Subcutaneous abdominal adipose tissue (tissue), 5 donors: ENCODE measurements at regions not wholly inside any gene's neighbourhood (a gene's known extent, or its start where the extent isn't known, plus 50 kb on each side); places are given as distances from the start of the nearest gene placed in this dataset.

Experiments
- H3K27ac ChIP-seq: one replicate; pipeline ENCODE4 v1.7.0; 2013; ENCODE audit warnings: low read depth, mild to moderate bottlenecking, inconsistent platforms, low read length, moderate library complexity
- H3K27me3 ChIP-seq, 5 donors: one replicate each; pipeline ENCODE4 v1.7.0; 2013; ENCODE audit warnings: low read length in 5 of 5, inconsistent platforms in 1 of 5; ENCODE audit not compliant: control insufficient read depth in 5 of 5, insufficient read depth in 4 of 5
- H3K36me3 ChIP-seq, 5 donors: one replicate each; pipeline ENCODE4 v1.7.0; 2013; ENCODE audit warnings: low read length in 5 of 5; ENCODE audit not compliant: control insufficient read depth in 5 of 5, insufficient read depth in 5 of 5
- H3K4me1 ChIP-seq, 5 donors: one replicate each; pipeline ENCODE4 v1.7.0; 2013; ENCODE audit warnings: low read length in 5 of 5, mild to moderate bottlenecking in 3 of 5, moderate library complexity in 1 of 5; ENCODE audit not compliant: control insufficient read depth in 5 of 5, insufficient read depth in 5 of 5
- H3K4me3 ChIP-seq, 5 donors: one replicate each; pipeline ENCODE4 v1.7.0; 2013; ENCODE audit warnings: low read length in 5 of 5, low read depth in 1 of 5
- H3K9ac ChIP-seq, 5 donors: one replicate each; pipeline ENCODE4 v1.7.0; 2013; ENCODE audit warnings: low read length in 5 of 5, mild to moderate bottlenecking in 4 of 5, moderate library complexity in 3 of 5
- H3K9me3 ChIP-seq, 5 donors: one replicate each; pipeline ENCODE4 v1.7.0; 2013; ENCODE audit warnings: low read length in 5 of 5; ENCODE audit not compliant: control insufficient read depth in 5 of 5
- donor health status: healthy.
- donor health status: healthy.
- donor health status: healthy.
- donor health status: healthy.
- donor health status: healthy.

DNA sequence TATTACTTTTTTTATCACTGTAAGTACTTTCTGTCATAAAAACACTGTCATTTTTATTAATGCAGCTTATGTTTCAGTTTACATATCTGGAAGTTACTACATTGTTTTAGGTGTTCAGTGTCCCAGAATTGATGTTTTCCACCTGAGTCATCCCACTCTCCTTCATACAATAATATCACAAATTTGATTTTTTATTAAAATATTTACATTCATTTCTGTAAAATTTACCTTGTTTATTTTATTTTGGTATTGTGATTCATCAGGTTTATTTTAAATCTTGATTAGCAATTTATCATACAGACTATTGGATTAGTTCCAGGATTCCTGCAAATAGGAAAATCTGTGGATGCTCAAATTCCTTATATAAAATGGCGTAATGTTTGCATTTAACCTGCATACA, 1662.9 kb downstream of the SUCLG1 start:
- Histone ChIP-seq H3K9me3 (no peaks in the 10 kb centered on the region), H3K36me3 (no peaks in the 10 kb centered on the region), H3K9ac (no peak overlapping the region), H3K4me1 (no peaks in the 10 kb centered on the region), H3K4me3 (no peak overlapping the region), H3K27me3 (no peaks in the 10 kb centered on the region), H3K27ac (no peak overlapping the region)

DNA sequence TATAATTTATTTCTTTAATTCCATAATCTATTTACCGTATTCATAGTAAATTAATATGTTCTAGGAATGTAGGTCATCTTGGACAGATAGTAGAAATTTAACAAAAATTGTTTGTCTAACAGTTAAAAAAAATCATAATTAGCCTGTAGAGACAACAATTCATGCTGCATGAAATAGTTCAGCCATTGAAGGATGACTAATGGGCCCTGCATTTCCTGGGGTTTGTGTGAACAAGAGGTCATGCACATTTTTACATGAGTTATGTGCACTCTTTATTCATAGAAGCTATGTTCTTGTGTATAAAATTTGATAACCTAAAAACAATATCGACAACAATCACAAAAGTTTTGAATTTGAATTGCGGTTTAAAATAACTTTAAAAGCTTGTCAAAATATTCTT, 1663.6 kb downstream of the SUCLG1 start:
- no peak overlapping the region for H3K9ac ChIP-seq
- no peaks in the 10 kb centered on the region for H3K36me3 ChIP-seq
- no peak overlapping the region for H3K4me3 ChIP-seq
- peaks cover 0 to 2% (median 0%) of the 10 kb centered on the region in 5 donors for H3K4me1 ChIP-seq
- H3K27me3 ChIP-seq: no peaks in the 10 kb centered on the region
- no peaks in the 10 kb centered on the region for H3K9me3 ChIP-seq
- no peak overlapping the region for H3K27ac ChIP-seq

DNA sequence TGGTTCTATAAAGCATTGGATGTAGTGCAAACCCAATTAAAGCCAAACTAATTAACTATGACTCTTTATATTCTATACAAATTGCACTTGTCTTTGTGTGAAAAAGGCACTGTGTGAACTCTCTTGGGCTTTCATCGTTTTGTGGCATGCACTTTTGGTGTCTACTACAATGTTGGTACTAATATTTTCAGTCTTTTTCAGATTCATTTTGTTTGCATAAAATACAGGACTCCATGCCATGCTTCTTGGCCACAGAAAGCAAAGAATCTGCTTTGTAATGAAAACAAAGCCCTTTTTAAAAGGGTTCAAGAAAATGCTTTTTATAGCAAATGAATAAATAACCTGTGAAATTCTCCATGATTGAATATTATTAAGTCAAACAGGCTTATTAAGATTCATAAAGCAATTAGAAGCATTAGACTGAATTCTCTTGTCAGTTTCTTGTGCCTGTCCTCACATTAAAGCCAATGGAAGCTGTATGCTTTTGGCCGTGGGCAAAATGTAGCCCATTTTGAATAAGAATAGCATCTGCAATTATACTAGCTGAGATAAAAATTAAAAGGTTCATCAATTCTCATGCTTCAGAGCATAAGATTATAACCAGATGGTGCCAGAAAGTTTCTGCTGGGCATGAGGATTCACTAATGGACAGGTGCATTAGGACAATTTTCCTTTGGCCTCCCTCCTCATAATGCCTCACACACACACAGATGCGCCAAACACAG, 1665.2 kb downstream of the SUCLG1 start:
- H3K4me3 ChIP-seq: no peak overlapping the region
- no peaks in the 10 kb centered on the region for H3K27me3 ChIP-seq
- H3K4me1 ChIP-seq: peaks cover 0 to 5% (median 0%) of the 10 kb centered on the region in 5 donors
- no peak overlapping the region for H3K9ac ChIP-seq
- no peak overlapping the region for H3K27ac ChIP-seq
- H3K9me3 ChIP-seq: no peaks in the 10 kb centered on the region
- no peaks in the 10 kb centered on the region for H3K36me3 ChIP-seq

- Histone ChIP-seq H3K9ac (no peak overlapping the region), H3K27me3 (no peaks in the 10 kb centered on the region), H3K9me3 (no peaks in the 10 kb centered on the region), H3K4me3 (no peak overlapping the region), H3K4me1 (peaks cover 0 to 5% (median 0%) of the 10 kb centered on the region in 5 donors), H3K36me3 (no peaks in the 10 kb centered on the region), H3K27ac (no peak overlapping the region)
These were observed 1666.8 kb downstream of the SUCLG1 start for GRCh38 chr2:82792316-82792715.

- Histone ChIP-seq H3K27ac (no peak overlapping the region), H3K9ac (no peak overlapping the region), H3K36me3 (no peaks in the 10 kb centered on the region), H3K4me1 (peaks cover 0 to 5% (median 0%) of the 10 kb centered on the region in 5 donors), H3K4me3 (no peak overlapping the region), H3K9me3 (no peaks in the 10 kb centered on the region), H3K27me3 (no peaks in the 10 kb centered on the region)
These were observed 1668.7 kb downstream of the SUCLG1 start for GRCh38 chr2:82790206-82791021.

DNA sequence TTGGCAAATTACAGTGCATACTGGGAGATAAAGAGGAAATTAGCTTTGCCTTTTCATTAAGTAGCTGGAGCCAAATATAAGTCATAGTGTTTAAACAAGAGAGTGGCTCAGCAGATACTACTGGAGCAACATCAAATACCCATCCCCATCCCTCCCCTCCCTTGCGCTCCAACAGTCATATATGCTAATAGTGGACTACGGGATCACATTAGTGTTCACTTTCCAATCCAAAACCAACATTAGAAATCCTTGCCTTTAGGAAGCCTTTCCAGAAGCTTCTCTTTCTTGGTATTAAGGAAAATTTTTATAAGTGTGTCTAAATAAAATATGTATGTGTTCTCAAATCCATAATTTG, 1669.3 kb downstream of the SUCLG1 start:
- Histone ChIP-seq H3K9ac (no peak overlapping the region), H3K4me3 (no peak overlapping the region), H3K9me3 (no peaks in the 10 kb centered on the region), H3K27me3 (no peaks in the 10 kb centered on the region), H3K27ac (no peak overlapping the region), H3K4me1 (peaks cover 0 to 5% (median 0%) of the 10 kb centered on the region in 5 donors), H3K36me3 (no peaks in the 10 kb centered on the region)

DNA sequence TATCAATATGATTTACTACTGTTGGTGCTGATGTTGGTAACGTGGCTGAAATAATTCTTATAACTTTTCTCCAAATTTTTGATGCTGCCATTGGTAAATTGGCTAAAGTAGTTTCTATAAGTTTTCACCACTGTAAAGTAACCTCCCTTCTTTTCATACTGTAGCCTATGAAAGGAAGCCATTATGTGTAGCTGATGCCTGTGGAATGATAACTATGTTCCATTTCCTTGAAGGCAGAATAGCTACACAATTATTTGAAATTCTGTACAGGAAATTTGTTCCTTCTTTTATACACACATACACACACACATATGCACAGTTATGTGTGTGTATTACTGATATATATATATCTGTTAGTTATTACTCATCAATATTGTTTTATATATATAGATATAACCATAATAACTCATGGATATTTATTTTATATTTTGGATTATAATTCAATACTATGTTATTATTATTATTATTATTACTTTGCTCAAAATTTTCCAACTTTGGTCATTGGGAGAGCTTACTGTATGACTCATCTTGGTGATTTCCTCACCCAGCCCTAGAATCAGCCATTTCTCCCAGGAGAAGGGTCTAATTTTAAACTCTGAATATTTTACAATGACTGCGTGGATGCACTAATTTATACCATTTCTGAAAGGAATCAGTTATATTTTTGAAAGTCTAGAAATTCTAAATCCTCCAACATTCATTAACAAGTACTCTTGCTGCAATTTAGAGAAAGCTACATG, 1677.7 kb downstream of the SUCLG1 start:
- Histone ChIP-seq H3K27me3 (no peaks in the 10 kb centered on the region), H3K9me3 (no peaks in the 10 kb centered on the region), H3K27ac (no peak overlapping the region), H3K36me3 (no peaks in the 10 kb centered on the region), H3K9ac (no peak overlapping the region), H3K4me1 (no peaks in the 10 kb centered on the region), H3K4me3 (no peak overlapping the region)

DNA sequence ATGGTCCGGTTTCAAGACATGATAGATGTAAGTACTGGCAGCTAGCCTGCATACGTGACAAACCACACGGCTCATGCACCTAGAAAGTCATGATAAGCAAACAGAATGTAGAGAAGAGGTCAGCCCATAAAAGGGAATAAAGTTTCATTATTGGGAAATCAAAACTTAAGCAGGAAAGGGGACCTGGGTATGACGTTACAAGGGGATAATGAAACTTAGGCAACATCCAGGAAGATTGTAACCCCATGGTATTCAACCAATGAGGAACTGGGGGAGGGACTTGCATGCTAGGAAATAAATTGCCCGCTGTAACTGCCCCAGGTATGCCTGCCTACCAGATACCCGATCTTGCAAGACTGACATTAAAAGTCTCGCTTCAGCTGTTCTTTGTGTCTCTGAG, 1679.0 kb downstream of the SUCLG1 start:
- Histone ChIP-seq H3K36me3 (no peaks in the 10 kb centered on the region), H3K27me3 (no peaks in the 10 kb centered on the region), H3K9me3 (no peaks in the 10 kb centered on the region), H3K9ac (no peak overlapping the region), H3K4me1 (no peaks in the 10 kb centered on the region), H3K4me3 (no peak overlapping the region), H3K27ac (no peak overlapping the region)

GRCh38 chr2:82752396-82752795, 1706.7 kb downstream of the SUCLG1 start:
- Histone ChIP-seq H3K9ac (no peak overlapping the region), H3K4me3 (no peak overlapping the region), H3K27ac (no peak overlapping the region), H3K36me3 (no peaks in the 10 kb centered on the region), H3K9me3 (peaks cover 2 to 20% (median 16%) of the 10 kb centered on the region in 5 donors), H3K27me3 (no peaks in the 10 kb centered on the region), H3K4me1 (no peaks in the 10 kb centered on the region)

DNA sequence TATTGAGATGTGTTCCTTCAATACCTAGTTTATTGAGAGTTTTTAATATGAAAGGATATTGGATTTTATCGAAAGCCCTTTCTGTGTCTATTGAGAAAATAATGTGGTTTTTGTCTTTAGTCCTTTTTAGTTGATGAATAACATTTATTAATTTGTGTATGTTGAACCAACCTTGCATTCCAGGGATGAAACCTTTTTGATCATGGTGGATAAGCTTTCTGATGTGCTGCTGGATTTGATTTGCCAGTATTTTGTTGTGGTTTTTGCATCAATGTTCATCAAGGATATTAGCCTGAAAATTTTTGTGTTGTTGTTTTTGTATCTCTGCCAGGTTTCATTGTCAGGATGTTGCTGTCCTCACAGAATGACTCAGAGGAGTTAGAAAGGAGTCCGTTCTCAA, 1710.4 kb downstream of the SUCLG1 start:
- peaks cover 2 to 22% (median 16%) of the 10 kb centered on the region in 5 donors for H3K9me3 ChIP-seq
- H3K36me3 ChIP-seq: no peaks in the 10 kb centered on the region
- H3K27ac ChIP-seq: no peak overlapping the region
- H3K4me1 ChIP-seq: no peaks in the 10 kb centered on the region
- H3K9ac ChIP-seq: no peak overlapping the region
- H3K27me3 ChIP-seq: no peaks in the 10 kb centered on the region
- no peak overlapping the region for H3K4me3 ChIP-seq
